ENCODE measurements at regions not wholly inside any gene's neighbourhood (a gene's known extent, or its start where the extent isn't known, plus 50 kb on each side); places are given as distances from the start of the nearest gene placed in this dataset.
"Not testable (repeated sequence)": the region's sequence is repeated elsewhere in the genome, so short reads cannot be mapped to it uniquely, and the experiment has no call there.

DNA sequence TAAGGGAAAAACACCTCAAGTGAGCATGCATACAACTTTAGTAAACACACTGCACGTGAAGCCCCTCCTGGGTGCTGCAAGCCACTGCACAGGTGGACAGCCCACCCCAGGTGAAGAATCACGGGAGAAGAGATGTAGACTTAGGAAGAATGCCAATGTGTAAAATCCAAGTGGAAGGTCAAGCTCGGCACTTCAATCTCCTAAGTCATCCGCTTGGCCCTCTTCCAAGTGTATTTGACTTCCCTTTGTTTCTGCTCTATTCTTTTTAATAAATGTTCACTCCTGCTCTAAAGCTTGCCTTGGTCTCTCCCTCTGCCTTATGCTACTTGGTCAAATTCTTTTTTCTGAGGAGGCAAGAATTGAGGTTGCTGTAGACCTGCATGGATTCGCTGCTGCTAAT lies 316.6 kb downstream of the EDEM1 start:
- TF ChIP-seq, protein P1, sequence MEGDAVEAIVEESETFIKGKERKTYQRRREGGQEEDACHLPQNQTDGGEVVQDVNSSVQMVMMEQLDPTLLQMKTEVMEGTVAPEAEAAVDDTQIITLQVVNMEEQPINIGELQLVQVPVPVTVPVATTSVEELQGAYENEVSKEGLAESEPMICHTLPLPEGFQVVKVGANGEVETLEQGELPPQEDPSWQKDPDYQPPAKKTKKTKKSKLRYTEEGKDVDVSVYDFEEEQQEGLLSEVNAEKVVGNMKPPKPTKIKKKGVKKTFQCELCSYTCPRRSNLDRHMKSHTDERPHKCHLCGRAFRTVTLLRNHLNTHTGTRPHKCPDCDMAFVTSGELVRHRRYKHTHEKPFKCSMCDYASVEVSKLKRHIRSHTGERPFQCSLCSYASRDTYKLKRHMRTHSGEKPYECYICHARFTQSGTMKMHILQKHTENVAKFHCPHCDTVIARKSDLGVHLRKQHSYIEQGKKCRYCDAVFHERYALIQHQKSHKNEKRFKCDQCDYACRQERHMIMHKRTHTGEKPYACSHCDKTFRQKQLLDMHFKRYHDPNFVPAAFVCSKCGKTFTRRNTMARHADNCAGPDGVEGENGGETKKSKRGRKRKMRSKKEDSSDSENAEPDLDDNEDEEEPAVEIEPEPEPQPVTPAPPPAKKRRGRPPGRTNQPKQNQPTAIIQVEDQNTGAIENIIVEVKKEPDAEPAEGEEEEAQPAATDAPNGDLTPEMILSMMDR (conservative IDR thresholded peaks at IDR 0.05), result no peak
- no peaks in the 10 kb centered on the region for H3K4me1 Mint-ChIP-seq
- H3K27ac Mint-ChIP-seq (ENCODE audit: unreplicated experiment), result no peak overlapping the region
- H3K9me3 Mint-ChIP-seq, result peaks cover 12% of the 10 kb centered on the region
- H3K27me3 Mint-ChIP-seq (ENCODE audit: low read depth), result no peaks in the 10 kb centered on the region
- H3K4me3 Mint-ChIP-seq, result no peak overlapping the region
- DNase-seq (ENCODE audit: low read depth, low spot score), result no peak
- H3K36me3 Mint-ChIP-seq (ENCODE audit: low read depth), result peaks cover 6% of the 10 kb centered on the region

DNA sequence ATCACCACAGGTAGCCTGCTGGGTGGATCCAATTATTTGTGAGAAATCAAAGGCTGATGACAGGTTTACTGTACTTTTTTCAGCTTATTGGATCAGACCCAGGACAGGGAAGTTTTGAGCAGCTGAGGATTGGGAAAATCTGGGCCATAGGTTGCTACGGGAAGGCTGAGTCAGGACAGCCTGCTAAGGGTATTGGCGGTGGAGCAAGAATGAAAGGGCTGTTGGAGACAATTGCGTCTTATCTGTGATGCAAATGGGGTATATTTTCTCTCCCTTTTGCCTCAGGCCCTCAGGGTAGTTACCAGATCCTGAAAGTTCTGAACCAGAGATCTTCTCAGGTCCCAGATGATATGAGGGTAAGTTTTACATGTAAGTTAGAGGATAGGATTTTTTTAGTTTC lies 317.7 kb downstream of the EDEM1 start:
- Mint-ChIP-seq H3K9me3 (peaks cover 20% of the 10 kb centered on the region), H3K27ac (ENCODE audit: unreplicated experiment) (no peak overlapping the region), H3K36me3 (ENCODE audit: low read depth) (peaks cover 6% of the 10 kb centered on the region), H3K4me3 (no peak overlapping the region), H3K4me1 (no peaks in the 10 kb centered on the region), H3K27me3 (ENCODE audit: low read depth) (no peaks in the 10 kb centered on the region)
- DNase-seq (ENCODE audit: low read depth, low spot score), result no peak
- TF ChIP-seq, protein P1 (conservative IDR thresholded peaks at IDR 0.05), result no peak

DNA sequence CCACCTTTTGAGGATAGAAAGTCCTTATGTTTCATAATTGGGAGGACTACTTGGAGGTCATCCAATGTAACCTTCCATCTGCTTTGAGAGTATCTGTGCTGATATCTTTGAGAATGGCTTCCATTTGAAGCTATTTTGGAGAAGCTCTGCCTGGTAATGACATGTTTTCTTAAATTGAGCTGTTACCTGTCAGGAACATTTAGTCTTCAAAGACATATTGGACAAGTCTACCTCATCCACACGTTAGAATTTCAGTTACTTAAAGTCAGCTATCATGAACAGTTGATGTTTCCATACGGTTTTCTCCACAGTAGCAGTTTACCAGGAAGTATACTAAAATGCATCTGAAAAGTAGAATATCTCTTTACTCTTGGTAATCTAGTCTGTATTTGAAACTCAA lies 318.5 kb downstream of the EDEM1 start:
- TF ChIP-seq, protein P1 (conservative IDR thresholded peaks at IDR 0.05), result no peak
- Mint-ChIP-seq H3K4me3 (no peak overlapping the region), H3K27me3 (ENCODE audit: low read depth) (no peaks in the 10 kb centered on the region), H3K4me1 (no peaks in the 10 kb centered on the region), H3K27ac (ENCODE audit: unreplicated experiment) (no peak overlapping the region), H3K36me3 (ENCODE audit: low read depth) (peaks cover 6% of the 10 kb centered on the region), H3K9me3 (peaks cover 23% of the 10 kb centered on the region)
- DNase-seq (ENCODE audit: low read depth, low spot score), result no peak

DNA sequence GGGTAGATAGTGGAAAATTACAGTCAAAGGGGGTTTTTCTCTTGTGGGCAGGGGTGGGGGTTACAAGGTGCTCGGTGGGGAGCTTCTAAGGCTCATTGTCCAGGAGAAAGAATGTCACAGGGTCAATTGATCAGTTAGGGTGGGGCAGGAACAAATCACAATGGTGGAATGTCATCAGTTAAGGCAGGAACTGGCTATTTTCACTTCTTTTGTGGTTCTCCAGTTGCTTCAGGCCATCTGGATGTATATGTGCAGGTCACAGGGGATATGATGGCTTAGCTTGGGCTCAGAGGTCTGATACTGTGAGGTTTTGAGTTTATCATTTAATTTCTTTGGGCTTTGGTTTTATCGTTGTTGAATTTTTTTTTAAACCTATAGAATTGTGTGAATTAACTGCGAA lies 321.4 kb downstream of the EDEM1 start:
- peaks cover 26% of the 10 kb centered on the region for H3K9me3 Mint-ChIP-seq
- H3K27ac Mint-ChIP-seq (ENCODE audit: unreplicated experiment); DNase-seq (ENCODE audit: low read depth, low spot score); H3K4me3 Mint-ChIP-seq; H3K4me1 Mint-ChIP-seq; H3K27me3 Mint-ChIP-seq (ENCODE audit: low read depth); H3K36me3 Mint-ChIP-seq (ENCODE audit: low read depth): not testable (repeated sequence)

DNA sequence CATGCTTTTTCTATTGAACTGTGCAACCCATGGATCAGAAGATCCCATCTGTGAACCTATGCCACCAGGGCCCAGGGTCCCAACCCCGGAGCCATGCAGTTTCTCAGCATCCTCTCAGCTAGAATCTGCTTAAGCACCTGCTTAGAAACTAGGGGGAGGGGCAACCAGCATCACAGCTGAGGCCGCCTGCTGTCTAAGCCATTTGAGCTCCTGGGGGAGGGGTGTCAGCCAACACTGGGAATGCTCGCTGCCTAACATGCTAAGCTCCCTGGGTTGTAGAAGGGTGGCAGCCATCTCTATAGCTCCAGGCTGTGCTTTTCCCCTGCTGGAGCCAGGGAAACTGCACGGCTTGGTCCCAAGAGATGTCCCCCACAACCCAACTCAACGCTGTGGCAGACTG lies 322.8 kb downstream of the EDEM1 start:
- DNase-seq (ENCODE audit: low read depth, low spot score), result no peak
- H3K4me1 Mint-ChIP-seq, result no peaks in the 10 kb centered on the region
- H3K4me3 Mint-ChIP-seq, result no peak overlapping the region
- TF ChIP-seq, protein P1 (conservative IDR thresholded peaks at IDR 0.05), result no peak
- H3K36me3 Mint-ChIP-seq (ENCODE audit: low read depth), result peaks cover 6% of the 10 kb centered on the region
- H3K27me3 Mint-ChIP-seq (ENCODE audit: low read depth), result no peaks in the 10 kb centered on the region
- H3K9me3 Mint-ChIP-seq, result peaks cover 26% of the 10 kb centered on the region
- H3K27ac Mint-ChIP-seq (ENCODE audit: unreplicated experiment), result no peak overlapping the region

DNA sequence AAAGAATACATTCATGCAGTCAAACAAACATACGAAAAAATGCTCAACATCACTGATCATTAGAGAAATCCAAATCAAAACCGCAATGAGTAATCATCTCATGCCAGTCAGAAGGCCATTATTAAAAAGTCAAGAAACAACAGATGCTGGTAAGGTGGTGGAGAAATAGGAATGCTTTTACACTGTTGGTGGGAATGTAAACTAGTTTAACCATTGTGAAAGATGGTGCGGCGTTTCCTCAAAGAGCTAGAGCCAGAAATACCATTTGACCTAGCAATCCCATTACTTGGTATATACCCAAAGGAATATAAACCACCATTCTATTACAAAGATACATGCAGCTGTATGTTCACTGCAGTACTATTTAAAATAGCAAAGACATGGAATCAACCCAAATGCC lies 330.4 kb downstream of the EDEM1 start:
- no peaks in the 10 kb centered on the region for H3K4me1 Mint-ChIP-seq
- H3K4me3 Mint-ChIP-seq, result no peak overlapping the region
- H3K36me3 Mint-ChIP-seq (ENCODE audit: low read depth), result no peaks in the 10 kb centered on the region
- H3K27ac Mint-ChIP-seq (ENCODE audit: unreplicated experiment), result no peak overlapping the region
- peaks cover 6% of the 10 kb centered on the region for H3K9me3 Mint-ChIP-seq
- no peak for DNase-seq (ENCODE audit: low read depth, low spot score)
- TF ChIP-seq, protein P1 (conservative IDR thresholded peaks at IDR 0.05), result no peak
- H3K27me3 Mint-ChIP-seq (ENCODE audit: low read depth), result peaks cover 6% of the 10 kb centered on the region

Data from neural crest cell (in vitro differentiated cells).